Suprapubic skin (tissue), 4 donors: ENCODE measurements at regions not wholly inside any gene's neighbourhood (a gene's known extent, or its start where the extent isn't known, plus 50 kb on each side); places are given as distances from the start of the nearest gene placed in this dataset.

Source experiments
- DNase-seq, 2 donors: peaks; one replicate each; pipeline ENCODE4 v3.0.0-alpha.2; 2019; ENCODE audit warnings: low spot score in 2 of 2
- H3K27ac ChIP-seq: fragments of 200-600 bp; sonication (generic); one replicate; pipeline ENCODE4 v1.5.1; 2019
- H3K27me3 ChIP-seq: fragments of 200-600 bp; sonication (generic); one replicate; pipeline ENCODE4 v1.5.1; 2019
- H3K36me3 ChIP-seq: fragments of 200-600 bp; sonication (generic); one replicate; pipeline ENCODE4 v1.5.1; 2019
- H3K4me1 ChIP-seq: fragments of 200-600 bp; sonication (generic); one replicate; pipeline ENCODE4 v1.5.1; 2019
- H3K4me3 ChIP-seq: fragments of 200-600 bp; sonication (generic); one replicate; pipeline ENCODE4 v1.5.1; 2019; ENCODE audit warnings: mild to moderate bottlenecking
- H3K9me3 ChIP-seq: fragments of 200-600 bp; sonication (generic); one replicate; pipeline ENCODE4 v1.5.1; 2019
- EP300 ChIP-seq: sonication (generic); formaldehyde crosslinking; IDR thresholded peaks from one replicate; pipeline ENCODE4 v1.6.1; 2017; ENCODE audit warnings: antibody characterized with exemption
- POLR2A ChIP-seq, 2 donors: fragments of 450-650 bp; IDR thresholded peaks; one replicate each; pipeline ENCODE4 v1.6.1; 2017; ENCODE audit warnings: antibody characterized with exemption in 2 of 2, mild to moderate bottlenecking in 2 of 2, moderate library complexity in 2 of 2
- POLR2AphosphoS5 ChIP-seq, 3 donors: sonication (generic); formaldehyde crosslinking; IDR thresholded peaks; one replicate each; pipeline ENCODE4 v1.6.1; 2017; ENCODE audit warnings: antibody characterized with exemption in 3 of 3
- WGBS: methylation state at CpG from one replicate; pipeline ENCODE4 v1.1.5; 2018; 5-methylcytosine and 5-hydroxymethylcytosine counted together
- TF ChIP-seq, protein P1 (sequence below), 2 donors: fragments of 200-600 bp in 1 of 2; fragments of 450-650 bp in 1 of 2; sonication (generic) in 1 of 2; IDR thresholded peaks; one replicate each; pipeline ENCODE4 v1.5.1; 2016 to 2019; ENCODE audit warnings: antibody characterized with exemption in 2 of 2, mild to moderate bottlenecking in 1 of 2, moderate library complexity in 1 of 2

DNA sequence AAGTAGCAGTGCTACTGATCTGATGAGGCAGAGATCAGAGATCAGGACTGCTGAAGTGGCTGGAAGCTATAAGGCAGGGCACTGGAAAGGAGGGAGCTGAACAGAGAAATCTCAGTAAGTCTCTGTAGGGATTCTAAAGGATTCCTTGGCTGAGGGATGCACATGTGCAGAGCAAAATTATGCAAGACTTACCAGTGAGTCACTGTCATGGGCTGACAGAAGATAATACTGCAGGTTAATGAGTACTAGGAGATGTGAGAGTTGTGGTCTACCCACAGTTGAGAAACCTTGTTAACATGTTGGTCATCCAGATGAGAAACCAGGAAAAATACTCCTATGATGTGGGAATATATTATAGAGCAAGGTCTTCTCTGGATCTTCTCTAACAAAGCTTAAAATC, 378.1 kb downstream of the HAPSTR1 start:
- Histone ChIP-seq H3K27me3 (no peaks in the 10 kb centered on the region), H3K4me1 (no peaks in the 10 kb centered on the region), H3K27ac (no peak overlapping the region), H3K9me3 (no peaks in the 10 kb centered on the region), H3K4me3 (no peak overlapping the region), H3K36me3 (no peaks in the 10 kb centered on the region)
- TF ChIP-seq EP300 (no peak), POLR2AphosphoS5 (IDR thresholded peaks at IDR 0.05) (no peak), POLR2A (IDR thresholded peaks at IDR 0.05) (no peak)
- TF ChIP-seq, protein P1, sequence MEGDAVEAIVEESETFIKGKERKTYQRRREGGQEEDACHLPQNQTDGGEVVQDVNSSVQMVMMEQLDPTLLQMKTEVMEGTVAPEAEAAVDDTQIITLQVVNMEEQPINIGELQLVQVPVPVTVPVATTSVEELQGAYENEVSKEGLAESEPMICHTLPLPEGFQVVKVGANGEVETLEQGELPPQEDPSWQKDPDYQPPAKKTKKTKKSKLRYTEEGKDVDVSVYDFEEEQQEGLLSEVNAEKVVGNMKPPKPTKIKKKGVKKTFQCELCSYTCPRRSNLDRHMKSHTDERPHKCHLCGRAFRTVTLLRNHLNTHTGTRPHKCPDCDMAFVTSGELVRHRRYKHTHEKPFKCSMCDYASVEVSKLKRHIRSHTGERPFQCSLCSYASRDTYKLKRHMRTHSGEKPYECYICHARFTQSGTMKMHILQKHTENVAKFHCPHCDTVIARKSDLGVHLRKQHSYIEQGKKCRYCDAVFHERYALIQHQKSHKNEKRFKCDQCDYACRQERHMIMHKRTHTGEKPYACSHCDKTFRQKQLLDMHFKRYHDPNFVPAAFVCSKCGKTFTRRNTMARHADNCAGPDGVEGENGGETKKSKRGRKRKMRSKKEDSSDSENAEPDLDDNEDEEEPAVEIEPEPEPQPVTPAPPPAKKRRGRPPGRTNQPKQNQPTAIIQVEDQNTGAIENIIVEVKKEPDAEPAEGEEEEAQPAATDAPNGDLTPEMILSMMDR (IDR thresholded peaks at IDR 0.05): no peak
- no peak for DNase-seq

DNA sequence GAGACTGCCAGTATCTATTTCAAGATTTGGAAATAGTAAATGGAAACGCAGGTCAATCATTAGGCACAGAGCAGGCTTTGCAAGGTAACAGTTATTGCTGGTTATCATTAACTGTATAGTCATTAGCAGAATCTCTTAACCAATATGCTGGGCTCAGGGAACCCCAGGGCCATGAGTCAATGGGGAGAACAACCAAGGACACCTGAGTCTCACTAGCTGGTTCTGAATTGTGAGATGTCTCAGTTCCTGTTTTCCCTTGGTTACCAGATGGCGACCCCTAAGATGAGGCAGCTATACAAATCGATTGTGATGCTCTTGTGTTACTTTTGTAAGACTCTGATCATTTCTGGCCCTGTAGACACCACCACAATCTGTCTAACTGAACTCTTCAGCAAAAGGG, 385.3 kb downstream of the HAPSTR1 start:
- Histone ChIP-seq H3K27ac (no peak overlapping the region), H3K9me3 (no peaks in the 10 kb centered on the region), H3K36me3 (no peaks in the 10 kb centered on the region), H3K4me1 (no peaks in the 10 kb centered on the region), H3K4me3 (no peak overlapping the region), H3K27me3 (no peaks in the 10 kb centered on the region)
- WGBS: 73% methylated on average over 3 of the region's 3 CpGs
- DNase-seq: no peak
- TF ChIP-seq EP300 (no peak), POLR2A (IDR thresholded peaks at IDR 0.05) (no peak), POLR2AphosphoS5 (IDR thresholded peaks at IDR 0.05) (no peak)
- TF ChIP-seq, protein P1 (IDR thresholded peaks at IDR 0.05): no peak

DNA sequence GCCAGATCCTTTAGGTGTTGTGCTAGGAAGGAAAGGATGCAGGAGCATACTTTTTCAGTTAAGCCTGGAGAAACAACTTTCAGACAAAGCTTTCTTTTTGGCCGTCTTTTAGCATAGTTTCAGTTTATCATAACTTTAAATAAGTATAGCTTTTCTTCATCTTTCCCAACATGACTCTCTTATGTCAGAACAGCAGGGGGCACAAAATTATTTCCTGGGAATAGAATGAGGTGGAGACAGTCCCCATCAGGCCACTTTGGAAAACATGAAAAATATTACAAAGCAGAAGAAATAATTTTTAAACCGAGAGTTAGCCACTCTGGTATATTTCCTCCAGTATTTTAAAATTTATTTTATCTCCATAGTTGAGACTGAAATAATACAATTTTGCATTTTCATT, 387.6 kb downstream of the HAPSTR1 start:
- 52% methylated on average over 2 of the region's 2 CpGs for WGBS
- Histone ChIP-seq H3K27me3 (no peaks in the 10 kb centered on the region), H3K36me3 (no peaks in the 10 kb centered on the region), H3K4me3 (no peak overlapping the region), H3K9me3 (no peaks in the 10 kb centered on the region), H3K4me1 (no peaks in the 10 kb centered on the region), H3K27ac (no peak overlapping the region)
- TF ChIP-seq POLR2AphosphoS5 (IDR thresholded peaks at IDR 0.05) (no peak), EP300 (no peak), POLR2A (IDR thresholded peaks at IDR 0.05) (no peak)
- TF ChIP-seq, protein P1 (IDR thresholded peaks at IDR 0.05): no peak
- DNase-seq: no peak

DNA sequence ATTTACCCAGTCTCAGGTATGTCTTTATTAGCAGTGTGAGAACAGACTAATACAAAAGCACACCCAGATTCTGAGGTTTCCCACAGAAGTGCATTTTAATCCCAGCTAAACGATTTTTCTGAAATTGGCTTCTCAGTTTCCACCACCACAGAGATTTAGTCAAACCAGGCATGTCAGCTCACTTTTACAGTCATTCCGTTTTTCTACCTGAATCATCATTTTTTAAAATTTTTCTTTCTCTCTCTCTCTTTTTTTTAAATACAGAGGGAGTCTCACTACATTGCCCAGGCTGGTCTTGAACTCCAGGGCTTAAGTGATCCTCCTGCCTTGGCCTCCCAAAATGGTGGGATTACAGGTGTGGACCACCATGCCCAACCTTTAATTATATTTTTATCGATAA, 389.1 kb downstream of the HAPSTR1 start:
- Histone ChIP-seq H3K27ac (no peak overlapping the region), H3K36me3 (no peaks in the 10 kb centered on the region), H3K9me3 (no peaks in the 10 kb centered on the region), H3K27me3 (no peaks in the 10 kb centered on the region), H3K4me3 (no peak overlapping the region), H3K4me1 (no peaks in the 10 kb centered on the region)
- no peak for TF ChIP-seq POLR2AphosphoS5 (IDR thresholded peaks at IDR 0.05)
- no peak for DNase-seq
- WGBS: 85% methylated on average over 3 of the region's 3 CpGs

DNA sequence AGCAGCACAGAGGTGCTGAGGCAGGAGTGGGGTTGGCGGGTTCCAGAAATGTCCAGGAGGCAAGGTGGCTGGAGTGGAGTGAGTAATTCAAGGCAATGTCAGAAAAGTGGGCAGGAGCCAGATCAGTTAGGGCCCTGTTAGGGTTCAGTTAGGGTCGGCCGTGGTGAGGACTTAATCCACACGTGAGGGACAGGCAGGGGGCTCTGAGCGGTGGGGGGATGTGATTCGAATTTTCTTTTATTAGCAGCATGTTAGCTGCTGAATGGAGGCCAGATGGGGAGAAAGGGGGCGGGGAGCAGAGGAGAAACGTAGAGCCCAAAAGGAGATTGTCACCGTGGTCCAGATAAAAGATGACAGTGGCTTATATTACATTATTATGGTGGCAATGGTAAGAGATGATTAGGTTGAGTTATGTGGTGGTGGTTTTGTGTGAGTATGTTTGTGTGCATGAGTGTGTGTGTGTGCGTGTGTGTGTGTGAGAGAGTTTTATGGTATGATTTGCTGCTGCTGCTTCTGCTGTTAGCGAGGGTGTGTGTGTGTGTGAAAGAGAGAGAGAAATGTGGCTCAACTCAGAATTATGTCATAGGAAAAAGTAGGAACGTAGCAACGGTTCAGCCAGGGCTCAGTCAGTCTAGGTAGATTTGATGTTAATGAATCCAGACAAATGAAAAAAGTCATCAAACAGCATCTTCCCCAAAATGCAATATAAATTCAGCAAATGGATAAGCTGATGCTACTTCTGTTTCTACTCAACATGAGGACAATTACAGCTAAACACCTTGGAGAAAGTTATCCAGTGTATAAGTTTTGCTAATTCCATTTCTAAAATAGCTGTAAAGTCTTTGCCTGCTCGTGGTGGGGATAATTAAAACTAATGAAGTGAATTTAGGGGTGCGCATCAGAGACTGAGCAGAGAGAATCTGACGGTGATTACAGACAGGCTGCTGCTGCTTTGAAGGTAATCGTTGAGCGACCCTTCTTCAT, 390.6 kb downstream of the HAPSTR1 start:
- TF ChIP-seq POLR2AphosphoS5 (IDR thresholded peaks at IDR 0.05): no peak
- TF ChIP-seq, protein P1 (IDR thresholded peaks at IDR 0.05): no peak
- TF ChIP-seq POLR2A (IDR thresholded peaks at IDR 0.05): no peak
- no peak for TF ChIP-seq EP300
- WGBS: 59% methylated on average over 18 of the region's 18 CpGs
- no peaks in the 10 kb centered on the region for H3K36me3 ChIP-seq
- H3K4me1 ChIP-seq: no peaks in the 10 kb centered on the region
- H3K27me3 ChIP-seq: no peaks in the 10 kb centered on the region
- H3K9me3 ChIP-seq: no peaks in the 10 kb centered on the region
- no peak overlapping the region for H3K27ac ChIP-seq
- no peak for DNase-seq
- H3K4me3 ChIP-seq: no peak overlapping the region
